DMS79 treated with DMSO at 0.1 percent for 48 hours (cell line): ENCODE measurements at regions not wholly inside any gene's neighbourhood (a gene's known extent, or its start where the extent isn't known, plus 50 kb on each side); places are given as distances from the start of the nearest gene placed in this dataset.

Experiments
- DNase-seq: peaks from one replicate; lab custom pipeline; 2025; lab: John Stamatoyannopoulos, UW

GRCh38 chr4:110886856-110887255 lies 264.0 kb upstream of the PITX2 start:
- DNase-seq, result no peak

- no peak for DNase-seq
Measured at GRCh38 chr4:110897784-110898183, 274.9 kb upstream of the PITX2 start.

- DNase-seq, result no peak
Measured at GRCh38 chr4:110898290-110898689, 275.4 kb upstream of the PITX2 start.

GRCh38 chr4:110900213-110900769 lies 277.4 kb upstream of the PITX2 start:
- no peak for DNase-seq

GRCh38 chr4:110902500-110902899 lies 279.6 kb upstream of the PITX2 start:
- no peak for DNase-seq

- no peak for DNase-seq
Measured at GRCh38 chr4:110904435-110905065, 281.7 kb upstream of the PITX2 start.

- no peak for DNase-seq
Measured at GRCh38 chr4:110905367-110905766, 282.5 kb upstream of the PITX2 start.

GRCh38 chr4:110907801-110908313 lies 285.0 kb upstream of the PITX2 start:
- no peak for DNase-seq

- DNase-seq, result no peak
Measured at GRCh38 chr4:110914791-110915190, 291.9 kb upstream of the PITX2 start.

GRCh38 chr4:110915301-110915700 lies 292.4 kb upstream of the PITX2 start:
- no peak for DNase-seq

GRCh38 chr4:110916505-110916904 lies 293.6 kb upstream of the PITX2 start:
- DNase-seq, result no peak

- DNase-seq, result no peak
Measured at GRCh38 chr4:110917835-110918234, 295.0 kb upstream of the PITX2 start.

- no peak for DNase-seq
Measured at GRCh38 chr4:110920990-110921389, 298.1 kb upstream of the PITX2 start.

- no peak for DNase-seq
Measured at GRCh38 chr4:110924761-110925160, 301.9 kb upstream of the PITX2 start.

- no peak for DNase-seq
Measured at GRCh38 chr4:110926841-110927400, 304.0 kb upstream of the PITX2 start.

- DNase-seq, result no peak
Measured at GRCh38 chr4:110933341-110933740, 310.5 kb upstream of the PITX2 start.

GRCh38 chr4:110944501-110944900 lies 321.6 kb upstream of the PITX2 start:
- no peak for DNase-seq

GRCh38 chr4:110945600-110945999 lies 322.7 kb upstream of the PITX2 start:
- no peak for DNase-seq

- no peak for DNase-seq
Measured at GRCh38 chr4:110949542-110949941, 326.7 kb upstream of the PITX2 start.

GRCh38 chr4:110950731-110951130 lies 327.9 kb upstream of the PITX2 start:
- no peak for DNase-seq

- DNase-seq, result no peak
Measured at GRCh38 chr4:110953191-110953590, 330.3 kb upstream of the PITX2 start.

- DNase-seq, result no peak
Measured at GRCh38 chr4:110953898-110954297, 331.0 kb upstream of the PITX2 start.

- no peak for DNase-seq
Measured at GRCh38 chr4:110955748-110956147, 332.9 kb upstream of the PITX2 start.
